ENCODE measurements at regions not wholly inside any gene's neighbourhood (a gene's known extent, or its start where the extent isn't known, plus 50 kb on each side); places are given as distances from the start of the nearest gene placed in this dataset.

DNA sequence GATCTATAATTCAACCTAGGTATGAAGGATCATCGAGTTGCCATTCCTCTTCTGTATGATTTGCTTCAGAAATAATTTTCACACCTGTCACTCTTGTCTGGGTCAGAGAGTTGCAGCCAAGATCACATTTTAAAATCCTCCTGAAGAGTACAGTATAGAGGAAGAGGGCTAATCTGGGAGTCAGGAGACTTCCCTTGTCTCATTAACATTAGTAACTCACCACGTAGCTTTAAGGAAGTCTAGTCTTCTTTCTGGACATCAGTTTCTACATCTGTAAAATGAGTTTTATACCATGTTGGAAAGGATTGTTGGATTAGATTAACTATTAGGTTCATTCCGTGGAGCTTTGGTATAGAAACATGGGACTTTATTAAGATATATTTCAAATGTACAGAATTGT, 109.4 kb downstream of the TDRD15 start:
- TF ChIP-seq, protein P1, sequence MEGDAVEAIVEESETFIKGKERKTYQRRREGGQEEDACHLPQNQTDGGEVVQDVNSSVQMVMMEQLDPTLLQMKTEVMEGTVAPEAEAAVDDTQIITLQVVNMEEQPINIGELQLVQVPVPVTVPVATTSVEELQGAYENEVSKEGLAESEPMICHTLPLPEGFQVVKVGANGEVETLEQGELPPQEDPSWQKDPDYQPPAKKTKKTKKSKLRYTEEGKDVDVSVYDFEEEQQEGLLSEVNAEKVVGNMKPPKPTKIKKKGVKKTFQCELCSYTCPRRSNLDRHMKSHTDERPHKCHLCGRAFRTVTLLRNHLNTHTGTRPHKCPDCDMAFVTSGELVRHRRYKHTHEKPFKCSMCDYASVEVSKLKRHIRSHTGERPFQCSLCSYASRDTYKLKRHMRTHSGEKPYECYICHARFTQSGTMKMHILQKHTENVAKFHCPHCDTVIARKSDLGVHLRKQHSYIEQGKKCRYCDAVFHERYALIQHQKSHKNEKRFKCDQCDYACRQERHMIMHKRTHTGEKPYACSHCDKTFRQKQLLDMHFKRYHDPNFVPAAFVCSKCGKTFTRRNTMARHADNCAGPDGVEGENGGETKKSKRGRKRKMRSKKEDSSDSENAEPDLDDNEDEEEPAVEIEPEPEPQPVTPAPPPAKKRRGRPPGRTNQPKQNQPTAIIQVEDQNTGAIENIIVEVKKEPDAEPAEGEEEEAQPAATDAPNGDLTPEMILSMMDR (IDR thresholded peaks at IDR 0.05; ENCODE audit: borderline replicate concordance, extremely low read depth, low read length, poor library complexity, severe bottlenecking): no peak
- TF ChIP-seq EZH2 (IDR thresholded peaks at IDR 0.05; ENCODE audit: borderline replicate concordance, low read depth, low read length, severe bottlenecking): no peak

All from DND-41 (cell line).